HG02885 (cell line): ENCODE measurements at regions not wholly inside any gene's neighbourhood (a gene's known extent, or its start where the extent isn't known, plus 50 kb on each side); places are given as distances from the start of the nearest gene placed in this dataset.

ENCODE experiments used
- ATAC-seq: cut with Tn5 transposase; IDR thresholded peaks from one replicate; pipeline ENCODE4 v1.9.1; 2021; ENCODE audit warnings: mild to moderate bottlenecking; ENCODE audit not compliant: unreplicated experiment, poor library complexity

- no peak for ATAC-seq
Observed at GRCh38 chr2:196307775-196308305, 136.5 kb upstream of the STK17B start.

DNA sequence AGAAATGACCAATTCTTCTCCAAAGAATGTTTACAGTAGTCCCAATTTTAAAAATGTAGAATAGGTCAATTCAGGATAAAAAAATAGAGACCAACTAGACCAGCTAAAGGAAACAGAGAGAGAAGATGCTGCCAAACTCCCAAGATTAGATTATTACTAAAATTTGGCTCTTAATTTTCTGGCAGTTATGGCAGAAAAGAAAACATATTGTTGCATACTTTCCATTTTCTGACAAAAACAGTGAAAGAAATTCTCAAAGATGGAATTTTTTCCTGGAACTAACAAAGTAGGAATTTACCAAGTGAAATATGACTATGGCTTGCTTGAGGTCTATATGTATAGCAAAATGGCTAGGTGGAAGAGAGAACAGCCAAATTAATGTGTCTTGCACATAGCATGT is 138.3 kb upstream of the STK17B start:
- ATAC-seq: no peak

DNA sequence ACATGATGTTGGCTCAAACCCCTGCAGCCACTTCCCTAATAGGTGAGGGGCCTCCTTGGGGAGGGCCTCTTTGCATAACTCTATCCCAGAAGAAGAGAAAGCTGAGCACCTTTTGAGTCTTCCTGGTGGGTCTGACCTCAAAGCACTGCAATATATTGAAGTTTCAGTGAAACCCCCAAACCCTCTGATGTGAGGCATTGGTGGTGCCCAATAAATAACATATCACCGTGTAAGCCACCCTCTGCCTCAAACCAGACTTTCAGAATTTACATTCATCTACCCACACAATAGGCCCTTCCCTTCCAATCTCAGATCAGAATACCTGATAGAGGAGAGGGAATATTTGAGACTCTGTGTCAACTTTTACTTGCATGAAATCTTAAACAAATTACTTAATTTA is 142.8 kb upstream of the STK17B start:
- no peak for ATAC-seq

- no peak for ATAC-seq
Observed at GRCh38 chr2:196314780-196315179, 143.4 kb upstream of the STK17B start.

DNA sequence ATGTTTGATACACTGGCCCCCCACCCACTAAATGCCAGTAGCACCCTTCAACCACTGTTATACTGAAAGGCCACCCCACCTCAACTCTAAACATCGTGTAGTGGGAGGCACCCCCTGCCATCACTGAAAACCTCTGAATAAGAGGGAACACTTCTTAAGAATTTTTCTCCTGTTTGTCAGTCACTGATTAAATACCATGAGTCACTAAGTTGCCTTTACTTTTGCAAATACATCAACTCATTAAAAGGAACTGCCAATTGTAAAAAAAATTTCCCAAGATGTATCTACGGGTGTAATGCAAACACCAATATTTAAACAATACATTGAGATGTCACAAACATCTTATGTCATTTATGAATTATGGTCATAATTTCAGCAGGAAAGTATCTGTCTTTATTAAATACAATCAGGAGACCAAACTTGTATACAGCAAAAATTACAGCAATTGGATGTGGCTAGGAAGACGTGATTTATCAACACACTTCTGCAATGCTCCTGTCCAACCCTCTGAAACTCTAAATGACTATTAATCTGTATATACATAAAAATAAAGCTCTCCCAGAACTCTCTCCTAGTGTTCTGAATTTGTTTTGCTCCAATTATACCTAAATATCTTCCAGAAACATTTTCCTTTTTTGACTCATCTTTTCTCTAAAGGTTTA is 144.1 kb upstream of the STK17B start:
- ATAC-seq: no peak

DNA sequence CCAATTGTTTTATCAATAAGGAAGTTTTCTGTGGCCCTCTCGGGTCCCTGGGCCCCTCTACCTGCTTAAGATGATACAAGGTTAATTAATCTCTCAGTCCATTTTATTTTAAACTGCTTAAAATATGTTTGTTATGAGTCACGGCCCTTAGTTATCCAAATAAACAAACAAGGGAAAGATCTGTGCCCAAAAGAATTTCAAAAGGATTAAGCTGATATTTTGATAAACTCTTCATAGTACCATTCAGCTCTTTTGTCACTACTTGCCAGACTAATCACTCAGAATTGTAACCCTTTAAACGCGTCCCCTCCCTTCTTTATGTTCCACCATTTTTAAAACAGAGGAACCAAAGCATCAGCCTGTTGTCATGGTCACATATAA is 144.7 kb upstream of the STK17B start:
- ATAC-seq: no peak

GRCh38 chr2:196318517-196319377 is 147.4 kb upstream of the STK17B start:
- no peak for ATAC-seq

DNA sequence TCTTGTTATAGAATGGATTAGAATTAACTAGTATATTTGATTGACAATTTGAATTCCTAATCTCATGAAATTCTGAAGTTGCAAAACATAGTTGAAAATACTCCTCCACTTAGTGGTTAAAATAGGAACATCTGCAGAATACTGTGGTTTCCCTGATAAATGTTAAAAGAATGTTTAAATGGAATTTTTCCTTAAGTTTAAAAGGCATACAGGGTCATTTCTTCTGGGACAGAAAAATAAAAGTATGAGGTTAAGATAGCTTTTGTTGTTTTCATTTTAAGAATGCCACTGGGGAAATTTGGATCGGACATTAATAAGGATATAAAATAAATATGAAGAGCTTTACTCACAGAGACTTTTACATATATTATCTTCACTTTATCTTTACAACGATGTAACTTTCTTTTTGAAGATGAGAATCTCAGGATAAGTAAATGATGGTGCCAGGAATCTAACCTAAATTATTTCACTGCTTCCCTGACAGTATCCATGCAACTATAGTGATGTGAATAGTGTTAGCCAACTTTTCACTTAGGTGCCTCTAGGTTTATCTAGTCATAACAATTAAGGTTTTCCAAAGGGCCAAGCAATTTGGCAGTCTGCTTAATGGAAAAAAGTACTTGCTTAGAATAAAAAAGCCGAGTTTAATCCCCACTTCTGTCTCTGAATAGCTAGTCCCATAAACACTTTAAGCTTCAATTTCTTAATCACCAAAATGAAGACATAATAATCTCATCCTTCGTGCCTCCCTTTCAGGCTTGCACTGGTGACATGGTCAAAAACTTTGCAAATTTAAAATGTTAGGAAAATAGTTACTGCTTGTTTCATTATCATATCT is 151.8 kb upstream of the STK17B start:
- no peak for ATAC-seq

- ATAC-seq: no peak
Observed at GRCh38 chr2:196324211-196324610, 152.8 kb upstream of the STK17B start.

DNA sequence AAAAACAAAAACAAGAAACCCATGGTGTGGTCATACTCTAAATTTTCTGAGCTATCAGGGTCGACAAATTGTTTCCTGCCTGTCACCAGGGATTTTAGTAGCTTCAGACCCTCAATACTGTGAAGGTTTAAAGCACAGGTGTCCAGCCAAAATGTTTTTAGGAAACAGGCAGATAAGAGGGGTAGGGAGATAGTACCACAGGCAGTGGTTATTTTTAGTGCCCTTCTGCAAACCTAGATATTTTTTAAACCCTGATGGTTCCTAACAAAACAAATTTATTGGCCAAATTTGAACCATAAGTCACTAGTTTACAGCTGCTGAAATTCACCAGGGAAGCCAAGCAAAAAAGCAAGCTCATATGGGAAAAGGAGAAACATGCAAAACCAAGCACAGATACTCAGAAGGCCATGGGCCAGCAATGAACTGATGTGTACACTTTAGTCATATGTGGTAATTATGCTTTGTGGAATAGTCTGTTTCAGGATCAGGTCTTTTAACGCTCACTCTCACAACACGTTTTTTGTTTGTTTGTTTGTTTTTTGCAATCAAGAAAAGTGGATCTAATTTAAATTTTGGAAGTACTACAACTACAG is 156.8 kb upstream of the STK17B start:
- ATAC-seq: no peak

GRCh38 chr2:196329959-196330358 is 158.6 kb upstream of the STK17B start:
- ATAC-seq: no peak

DNA sequence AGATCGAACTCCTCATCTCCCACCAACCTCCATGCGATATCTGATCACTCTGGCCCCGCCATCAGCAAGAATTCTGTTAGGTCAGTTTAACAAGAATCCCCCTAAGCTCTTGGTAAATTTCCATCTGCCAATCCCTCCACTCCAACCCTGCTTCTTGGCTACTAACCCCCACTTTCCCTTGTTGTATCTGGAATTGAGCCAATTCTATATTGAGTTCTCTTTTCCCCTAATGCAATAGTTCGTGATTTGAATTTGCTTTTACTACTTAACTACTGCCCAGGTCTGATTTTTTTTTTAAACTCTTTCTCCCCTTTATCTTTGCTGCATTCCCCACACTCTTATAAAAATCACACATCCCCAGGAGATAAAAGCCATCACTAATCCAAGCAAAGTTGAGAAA is 159.3 kb upstream of the STK17B start:
- no peak for ATAC-seq

- no peak for ATAC-seq
Observed at GRCh38 chr2:196331143-196331542, 159.8 kb upstream of the STK17B start.

GRCh38 chr2:196331851-196332250 is 160.5 kb upstream of the STK17B start:
- ATAC-seq: no peak

GRCh38 chr2:196333397-196333796 is 162.0 kb upstream of the STK17B start:
- ATAC-seq: no peak

- ATAC-seq: no peak
Observed at GRCh38 chr2:196334710-196335109, 163.3 kb upstream of the STK17B start.

- ATAC-seq: no peak
Observed at GRCh38 chr2:196335221-196335634, 163.8 kb upstream of the STK17B start.

DNA sequence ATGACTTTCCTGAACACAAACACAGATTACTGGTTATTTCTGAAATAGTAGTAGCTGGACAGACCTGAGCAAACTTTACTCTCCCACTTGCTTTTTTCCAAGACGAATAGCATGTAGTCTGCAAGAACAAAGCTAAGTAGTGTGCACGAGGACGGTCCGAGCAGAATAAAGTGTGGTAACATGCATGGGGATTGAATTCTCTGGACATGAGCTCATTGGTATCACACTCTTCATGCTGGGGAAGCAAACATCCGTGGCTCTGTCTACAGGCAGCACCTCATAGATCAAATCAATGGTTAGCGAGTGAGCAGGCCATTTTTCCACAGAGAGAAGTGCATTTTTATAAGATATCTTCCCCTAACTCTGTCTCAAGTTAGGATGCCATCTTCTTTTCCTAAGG is 164.8 kb upstream of the STK17B start:
- no peak for ATAC-seq

- ATAC-seq: no peak
Observed at GRCh38 chr2:196336715-196337114, 165.3 kb upstream of the STK17B start.

DNA sequence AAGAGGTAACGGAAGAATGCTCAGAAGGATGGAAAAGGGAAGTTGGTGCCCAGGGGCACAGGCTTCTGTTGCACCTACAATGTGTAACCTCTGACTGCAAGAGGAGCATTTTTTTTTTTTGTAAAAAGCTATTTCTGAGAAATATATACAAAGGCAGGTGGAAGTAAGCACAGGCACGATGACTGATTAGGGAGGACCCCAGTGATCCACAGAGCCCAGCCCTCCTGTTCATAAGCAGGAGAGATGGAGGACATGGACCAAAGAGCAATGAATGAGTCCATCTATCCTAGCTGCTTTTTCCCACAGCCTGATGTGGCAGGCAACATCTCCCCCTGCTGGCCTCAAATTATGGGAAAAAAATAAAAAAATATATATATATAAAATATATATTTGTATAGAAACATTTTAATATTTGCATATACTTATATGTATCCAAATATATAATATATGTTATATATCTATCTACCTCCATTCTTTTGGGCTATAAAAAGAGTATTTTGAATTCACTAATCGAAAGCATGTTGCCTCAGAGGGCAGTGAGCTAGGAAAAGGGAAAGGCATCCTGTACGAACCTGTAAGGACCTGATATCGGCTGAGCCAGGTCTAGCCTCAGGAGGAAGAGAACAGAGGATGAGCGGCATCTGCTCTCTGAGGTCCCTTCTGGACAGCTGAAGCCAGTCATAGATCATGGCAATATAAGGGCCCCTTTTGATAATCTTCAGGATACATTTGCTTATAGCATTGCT is 166.0 kb upstream of the STK17B start:
- no peak for ATAC-seq
